Neural cell (in vitro differentiated cells): ENCODE measurements at regions not wholly inside any gene's neighbourhood (a gene's known extent, or its start where the extent isn't known, plus 50 kb on each side); places are given as distances from the start of the nearest gene placed in this dataset.

ENCODE experiments used
- EZH2 ChIP-seq: fragments of 200-600, 300-800 bp; shearing (Covaris generic), sonication (generic); IDR thresholded peaks from 2 replicates; pipeline ENCODE4 v1.6.1; 2014; ENCODE audit warnings: antibody characterized with exemption, low read length, borderline replicate concordance, mild to moderate bottlenecking; ENCODE audit not compliant: insufficient read depth, poor library complexity, severe bottlenecking
- SMC3 ChIP-seq: fragments of 450-650 bp; conservative IDR thresholded peaks from 2 replicates; pipeline ENCODE4 v1.6.1; 2014; ENCODE audit warnings: antibody characterized with exemption, mild to moderate bottlenecking, moderate library complexity; ENCODE audit not compliant: poor library complexity
- TF ChIP-seq, protein P1 (sequence below): fragments of 450-650 bp; IDR thresholded peaks from 2 replicates; pipeline ENCODE4 v1.5.1; 2014; ENCODE audit warnings: antibody characterized with exemption, mild to moderate bottlenecking, moderate library complexity; ENCODE audit not compliant: poor library complexity, severe bottlenecking

DNA sequence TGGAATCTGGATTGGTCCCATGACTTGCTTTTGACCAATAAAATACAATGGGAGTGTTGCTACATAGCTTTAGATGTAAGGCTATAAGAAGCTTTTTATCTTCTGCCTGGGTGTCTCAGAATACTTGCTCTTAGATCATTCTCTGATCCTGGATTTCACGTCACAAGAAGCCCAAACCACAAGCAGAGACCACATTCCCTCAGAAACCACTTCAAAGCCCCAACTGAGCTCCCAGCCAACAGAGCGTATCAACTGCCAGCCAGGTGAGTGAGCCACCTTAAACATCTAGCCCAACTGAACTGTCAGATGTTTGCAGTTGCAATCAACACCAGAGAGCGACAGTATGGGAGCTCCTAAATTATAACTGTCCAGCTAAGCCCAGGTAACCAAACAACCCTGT is 687.1 kb downstream of the TLE1 start:
- TF ChIP-seq SMC3 (no peak), EZH2 (no peak)
- TF ChIP-seq, protein P1, sequence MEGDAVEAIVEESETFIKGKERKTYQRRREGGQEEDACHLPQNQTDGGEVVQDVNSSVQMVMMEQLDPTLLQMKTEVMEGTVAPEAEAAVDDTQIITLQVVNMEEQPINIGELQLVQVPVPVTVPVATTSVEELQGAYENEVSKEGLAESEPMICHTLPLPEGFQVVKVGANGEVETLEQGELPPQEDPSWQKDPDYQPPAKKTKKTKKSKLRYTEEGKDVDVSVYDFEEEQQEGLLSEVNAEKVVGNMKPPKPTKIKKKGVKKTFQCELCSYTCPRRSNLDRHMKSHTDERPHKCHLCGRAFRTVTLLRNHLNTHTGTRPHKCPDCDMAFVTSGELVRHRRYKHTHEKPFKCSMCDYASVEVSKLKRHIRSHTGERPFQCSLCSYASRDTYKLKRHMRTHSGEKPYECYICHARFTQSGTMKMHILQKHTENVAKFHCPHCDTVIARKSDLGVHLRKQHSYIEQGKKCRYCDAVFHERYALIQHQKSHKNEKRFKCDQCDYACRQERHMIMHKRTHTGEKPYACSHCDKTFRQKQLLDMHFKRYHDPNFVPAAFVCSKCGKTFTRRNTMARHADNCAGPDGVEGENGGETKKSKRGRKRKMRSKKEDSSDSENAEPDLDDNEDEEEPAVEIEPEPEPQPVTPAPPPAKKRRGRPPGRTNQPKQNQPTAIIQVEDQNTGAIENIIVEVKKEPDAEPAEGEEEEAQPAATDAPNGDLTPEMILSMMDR: no peak
